Muscle layer of colon (tissue), 2 donors: ENCODE measurements at regions not wholly inside any gene's neighbourhood (a gene's known extent, or its start where the extent isn't known, plus 50 kb on each side); places are given as distances from the start of the nearest gene placed in this dataset.
"Not testable (repeated sequence)": the region's sequence is repeated elsewhere in the genome, so short reads cannot be mapped to it uniquely, and the experiment has no call there.

Experiments
- H3K27ac ChIP-seq: one replicate; pipeline ENCODE4 v1.7.0; 2013; ENCODE audit warnings: low read depth, mild to moderate bottlenecking, low read length, moderate library complexity
- H3K27me3 ChIP-seq, 2 donors: one replicate each; pipeline ENCODE4 v1.7.0; 2013; ENCODE audit warnings: low read length in 2 of 2, mild to moderate bottlenecking in 2 of 2; ENCODE audit not compliant: insufficient read depth in 2 of 2, control insufficient read depth in 1 of 2
- H3K36me3 ChIP-seq: one replicate; pipeline ENCODE4 v1.7.0; 2013; ENCODE audit warnings: mild to moderate bottlenecking, low read length; ENCODE audit not compliant: insufficient read depth
- H3K4me1 ChIP-seq: one replicate; pipeline ENCODE4 v1.7.0; 2013; ENCODE audit warnings: mild to moderate bottlenecking, low read length; ENCODE audit not compliant: insufficient read depth
- H3K4me3 ChIP-seq, 2 donors: one replicate each; pipeline ENCODE4 v1.7.0; 2013; ENCODE audit warnings: low read length in 2 of 2, low read depth in 1 of 2, mild to moderate bottlenecking in 1 of 2, moderate library complexity in 1 of 2
- H3K9ac ChIP-seq: one replicate; pipeline ENCODE4 v1.7.0; 2013; ENCODE audit warnings: low read length
- H3K9me3 ChIP-seq: one replicate; pipeline ENCODE4 v1.7.0; 2013; ENCODE audit warnings: mild to moderate bottlenecking, low read length
- donor health status: abdominal sarcoma.
- donor health status: Adenocarcinoma of cecum.

GRCh38 chr2:82326180-82326767 lies 2021.7 kb upstream of the LRRTM1 start:
- not testable (repeated sequence) for H3K36me3 ChIP-seq, H3K27me3 ChIP-seq, H3K9me3 ChIP-seq, H3K4me3 ChIP-seq, H3K4me1 ChIP-seq, H3K27ac ChIP-seq, H3K9ac ChIP-seq

- H3K4me1 ChIP-seq: peaks cover 7% of the 10 kb centered on the region
- no peak overlapping the region for H3K4me3 ChIP-seq
- H3K27me3 ChIP-seq: no peaks in the 10 kb centered on the region
- no peaks in the 10 kb centered on the region for H3K9me3 ChIP-seq
- no peak overlapping the region for H3K27ac ChIP-seq
- H3K36me3 ChIP-seq: no peaks in the 10 kb centered on the region
- no peak overlapping the region for H3K9ac ChIP-seq
These were observed 2015.7 kb upstream of the LRRTM1 start for GRCh38 chr2:82320296-82320695.

GRCh38 chr2:82317012-82317411 lies 2012.5 kb upstream of the LRRTM1 start:
- Histone ChIP-seq H3K27me3 (no peaks in the 10 kb centered on the region), H3K27ac (no peak overlapping the region), H3K4me1 (peaks cover 7% of the 10 kb centered on the region), H3K36me3 (no peaks in the 10 kb centered on the region), H3K4me3 (no peak overlapping the region), H3K9me3 (no peaks in the 10 kb centered on the region), H3K9ac (no peak overlapping the region)

GRCh38 chr2:82316586-82316985 lies 2012.0 kb upstream of the LRRTM1 start:
- Histone ChIP-seq H3K9me3 (no peaks in the 10 kb centered on the region), H3K4me1 (peaks cover 7% of the 10 kb centered on the region), H3K9ac (no peak overlapping the region), H3K36me3 (no peaks in the 10 kb centered on the region), H3K27me3 (no peaks in the 10 kb centered on the region), H3K27ac (no peak overlapping the region), H3K4me3 (no peak overlapping the region)

DNA sequence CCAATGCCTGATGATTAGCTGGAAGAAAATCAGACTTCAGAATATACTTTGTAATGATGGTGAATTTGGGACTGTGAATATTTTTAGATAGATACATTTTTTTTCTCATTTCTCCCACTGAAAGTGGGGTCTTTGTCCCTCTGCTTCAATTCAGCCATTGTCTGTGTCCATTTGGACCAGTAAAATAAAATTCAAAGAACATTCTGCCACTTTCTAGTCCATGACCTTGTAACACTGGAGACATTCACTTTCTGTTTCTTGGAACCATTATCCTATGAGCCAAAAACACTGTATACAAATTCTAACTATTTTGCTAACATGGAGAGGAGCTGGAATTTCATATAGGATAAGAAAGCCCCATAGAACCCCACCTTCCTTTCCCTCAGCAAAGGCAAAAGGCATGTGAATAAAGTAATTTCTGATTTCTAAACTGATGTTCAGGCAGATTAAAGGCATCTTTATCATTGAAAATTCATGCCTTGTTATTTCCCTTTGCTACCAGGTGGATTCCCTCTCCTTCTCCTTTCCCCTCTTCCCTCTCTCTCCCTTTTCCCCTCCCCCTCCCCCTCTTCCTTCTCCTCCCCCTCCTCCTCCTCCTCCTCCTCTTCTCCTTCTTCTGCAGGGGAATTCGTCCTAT lies 2010.4 kb upstream of the LRRTM1 start:
- Histone ChIP-seq H3K36me3 (no peaks in the 10 kb centered on the region), H3K4me1 (peaks cover 7% of the 10 kb centered on the region), H3K4me3 (no peak overlapping the region), H3K9me3 (no peaks in the 10 kb centered on the region), H3K27ac (no peak overlapping the region), H3K9ac (no peak overlapping the region), H3K27me3 (no peaks in the 10 kb centered on the region)

DNA sequence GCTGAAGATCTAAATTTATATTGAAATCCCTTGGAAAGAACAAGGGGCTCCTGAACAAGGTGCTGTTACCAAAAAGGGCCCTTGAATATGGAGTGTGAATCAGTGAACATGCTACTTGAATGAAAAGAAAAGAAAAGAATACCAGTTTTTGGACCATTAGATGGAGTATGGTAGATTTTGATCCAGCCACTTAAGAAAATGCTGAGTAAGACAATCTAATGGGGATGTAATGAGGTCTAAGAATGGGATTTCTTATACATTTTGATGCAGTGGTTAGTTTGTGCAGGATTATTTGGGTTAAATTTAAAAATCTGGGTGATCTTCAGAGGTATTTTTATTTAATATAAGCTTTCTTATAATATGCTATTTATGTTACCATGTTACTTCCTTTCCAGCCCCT lies 2003.0 kb upstream of the LRRTM1 start:
- Histone ChIP-seq H3K36me3 (no peaks in the 10 kb centered on the region), H3K4me1 (no peaks in the 10 kb centered on the region), H3K27ac (no peak overlapping the region), H3K4me3 (no peak overlapping the region), H3K9ac (no peak overlapping the region), H3K27me3 (no peaks in the 10 kb centered on the region), H3K9me3 (no peaks in the 10 kb centered on the region)

DNA sequence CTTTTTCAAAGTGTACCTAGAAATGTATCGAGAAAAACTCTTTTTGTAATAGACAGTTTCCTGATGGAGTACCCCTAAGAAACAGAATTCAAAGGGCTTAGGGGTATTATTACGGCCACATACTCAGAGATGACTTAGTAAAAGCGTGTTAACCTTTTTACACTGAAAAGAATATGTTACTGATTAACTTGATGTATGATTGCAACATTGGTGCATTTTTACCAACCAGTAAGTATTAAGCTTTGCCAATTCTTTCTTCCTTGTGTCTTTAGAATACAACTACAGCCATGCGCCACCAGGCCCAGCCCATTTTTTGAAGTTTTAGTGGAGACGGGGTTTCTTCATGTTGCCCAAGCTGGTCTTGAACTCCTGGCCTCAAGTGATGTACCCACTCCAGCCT lies 1997.0 kb upstream of the LRRTM1 start:
- Histone ChIP-seq H3K4me1 (no peaks in the 10 kb centered on the region), H3K36me3 (no peaks in the 10 kb centered on the region), H3K4me3 (no peak overlapping the region), H3K27ac (no peak overlapping the region), H3K9me3 (no peaks in the 10 kb centered on the region), H3K9ac (no peak overlapping the region), H3K27me3 (no peaks in the 10 kb centered on the region)

- H3K9ac ChIP-seq: no peak overlapping the region
- no peaks in the 10 kb centered on the region for H3K36me3 ChIP-seq
- no peaks in the 10 kb centered on the region for H3K4me1 ChIP-seq
- no peaks in the 10 kb centered on the region for H3K27me3 ChIP-seq
- H3K27ac ChIP-seq: no peak overlapping the region
- H3K4me3 ChIP-seq: no peak overlapping the region
- no peaks in the 10 kb centered on the region for H3K9me3 ChIP-seq
These were observed 1984.9 kb upstream of the LRRTM1 start for GRCh38 chr2:82289446-82289845.

- no peaks in the 10 kb centered on the region for H3K4me1 ChIP-seq
- no peaks in the 10 kb centered on the region for H3K36me3 ChIP-seq
- H3K27me3 ChIP-seq: no peaks in the 10 kb centered on the region
- H3K4me3 ChIP-seq: no peak overlapping the region
- H3K9ac ChIP-seq: no peak overlapping the region
- H3K27ac ChIP-seq: no peak overlapping the region
- H3K9me3 ChIP-seq: no peaks in the 10 kb centered on the region
These were observed 1978.5 kb upstream of the LRRTM1 start for GRCh38 chr2:82283075-82283474.

- H3K27me3 ChIP-seq: no peaks in the 10 kb centered on the region
- H3K9ac ChIP-seq: no peak overlapping the region
- no peak overlapping the region for H3K27ac ChIP-seq
- no peak overlapping the region for H3K4me3 ChIP-seq
- H3K4me1 ChIP-seq: no peaks in the 10 kb centered on the region
- H3K9me3 ChIP-seq: no peaks in the 10 kb centered on the region
- H3K36me3 ChIP-seq: no peaks in the 10 kb centered on the region
These were observed 1977.7 kb upstream of the LRRTM1 start for GRCh38 chr2:82282111-82282882.

DNA sequence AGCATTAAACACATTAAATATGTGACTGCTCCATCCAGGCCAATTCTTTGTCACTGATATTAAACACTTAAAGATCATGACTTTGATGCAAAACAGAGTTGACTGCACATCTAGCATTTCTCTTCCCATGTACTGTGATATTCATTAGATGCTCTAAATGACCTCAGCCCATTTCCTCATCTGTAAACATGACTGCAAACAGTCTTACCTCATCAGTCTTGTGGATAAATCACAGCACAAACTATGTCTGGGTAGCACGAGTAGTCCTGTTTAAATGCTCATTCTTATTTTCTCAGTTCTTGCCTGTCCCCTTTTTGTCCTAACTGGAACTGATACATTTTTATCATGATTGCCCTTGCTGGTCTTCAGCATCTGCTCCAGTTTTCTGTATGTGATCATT lies 1974.8 kb upstream of the LRRTM1 start:
- Histone ChIP-seq H3K27ac (no peak overlapping the region), H3K27me3 (no peaks in the 10 kb centered on the region), H3K9me3 (no peaks in the 10 kb centered on the region), H3K9ac (no peak overlapping the region), H3K4me1 (no peaks in the 10 kb centered on the region), H3K4me3 (no peak overlapping the region), H3K36me3 (no peaks in the 10 kb centered on the region)

DNA sequence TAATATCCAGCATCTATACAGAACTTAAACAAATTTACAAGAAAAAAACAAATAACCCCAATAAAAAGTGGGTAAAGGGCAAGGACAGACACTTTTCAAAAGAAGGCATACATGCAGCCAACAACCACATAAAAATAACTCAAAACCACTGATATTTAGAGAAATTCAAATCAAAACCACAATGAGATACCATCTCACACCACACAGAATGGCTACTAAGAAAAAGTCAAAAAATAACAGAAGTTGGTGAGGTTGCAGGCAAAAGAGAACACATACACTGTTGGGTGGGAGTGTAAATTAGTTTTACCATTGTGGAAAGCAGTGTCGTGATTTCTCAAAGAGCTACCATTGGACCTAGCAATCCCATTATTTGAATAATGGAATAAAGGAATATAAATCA lies 1973.9 kb upstream of the LRRTM1 start:
- Histone ChIP-seq H3K9me3 (no peaks in the 10 kb centered on the region), H3K27ac (no peak overlapping the region), H3K4me1 (no peaks in the 10 kb centered on the region), H3K36me3 (no peaks in the 10 kb centered on the region), H3K9ac (no peak overlapping the region), H3K27me3 (no peaks in the 10 kb centered on the region), H3K4me3 (no peak overlapping the region)
